ENCODE measurements at regions not wholly inside any gene's neighbourhood (a gene's known extent, or its start where the extent isn't known, plus 50 kb on each side); places are given as distances from the start of the nearest gene placed in this dataset.

GRCh38 chr7:130970696-130971095 lies 236.7 kb upstream of the KLF14 start:
- DNase-seq: no peak

GRCh38 chr7:130971297-130971696 lies 237.3 kb upstream of the KLF14 start:
- DNase-seq: no peak

- no peak for DNase-seq
Observed at GRCh38 chr7:130972201-130972600, 238.2 kb upstream of the KLF14 start.

GRCh38 chr7:130973637-130974036 lies 239.6 kb upstream of the KLF14 start:
- DNase-seq: no peak

- DNase-seq: no peak
Observed at GRCh38 chr7:130974169-130974568, 240.2 kb upstream of the KLF14 start.

- DNase-seq: no peak
Observed at GRCh38 chr7:130974794-130975193, 240.8 kb upstream of the KLF14 start.

GRCh38 chr7:130975731-130976130 lies 241.7 kb upstream of the KLF14 start:
- no peak for DNase-seq

GRCh38 chr7:130982160-130982638 lies 248.2 kb upstream of the KLF14 start:
- DNase-seq: no peak

GRCh38 chr7:130982651-130983050 lies 248.6 kb upstream of the KLF14 start:
- no peak for DNase-seq

GRCh38 chr7:130985361-130985760 lies 251.4 kb upstream of the KLF14 start:
- no peak for DNase-seq

GRCh38 chr7:130986261-130986690 lies 252.3 kb upstream of the KLF14 start:
- no peak for DNase-seq

- DNase-seq: no peak
Observed at GRCh38 chr7:130987092-130987491, 253.1 kb upstream of the KLF14 start.

- no peak for DNase-seq
Observed at GRCh38 chr7:130988443-130988842, 254.4 kb upstream of the KLF14 start.

GRCh38 chr7:130989101-130989795 lies 255.2 kb upstream of the KLF14 start:
- DNase-seq: no peak

GRCh38 chr7:130990178-130990832 lies 256.3 kb upstream of the KLF14 start:
- no peak for DNase-seq

- DNase-seq: no peak
Observed at GRCh38 chr7:130993671-130994365, 259.8 kb upstream of the KLF14 start.

GRCh38 chr7:130994378-130995115 lies 260.5 kb upstream of the KLF14 start:
- no peak for DNase-seq

GRCh38 chr7:130995252-130996081 lies 261.5 kb upstream of the KLF14 start:
- DNase-seq: no peak

- no peak for DNase-seq
Observed at GRCh38 chr7:130996205-130996832, 262.3 kb upstream of the KLF14 start.

GRCh38 chr7:130996833-130997231 lies 262.8 kb upstream of the KLF14 start:
- no peak for DNase-seq

- DNase-seq: no peak
Observed at GRCh38 chr7:130998993-130999602, 265.1 kb upstream of the KLF14 start.

Data from activated CD4-positive, alpha-beta T cell treated with anti-CD3 and anti-CD28 coated beads, Interleukin-2, amount 50 U/mL, for 1 hour (primary cell).